ENCODE measurements at regions not wholly inside any gene's neighbourhood (a gene's known extent, or its start where the extent isn't known, plus 50 kb on each side); places are given as distances from the start of the nearest gene placed in this dataset.
"Not testable (repeated sequence)": the region's sequence is repeated elsewhere in the genome, so short reads cannot be mapped to it uniquely, and the experiment has no call there.

DNA sequence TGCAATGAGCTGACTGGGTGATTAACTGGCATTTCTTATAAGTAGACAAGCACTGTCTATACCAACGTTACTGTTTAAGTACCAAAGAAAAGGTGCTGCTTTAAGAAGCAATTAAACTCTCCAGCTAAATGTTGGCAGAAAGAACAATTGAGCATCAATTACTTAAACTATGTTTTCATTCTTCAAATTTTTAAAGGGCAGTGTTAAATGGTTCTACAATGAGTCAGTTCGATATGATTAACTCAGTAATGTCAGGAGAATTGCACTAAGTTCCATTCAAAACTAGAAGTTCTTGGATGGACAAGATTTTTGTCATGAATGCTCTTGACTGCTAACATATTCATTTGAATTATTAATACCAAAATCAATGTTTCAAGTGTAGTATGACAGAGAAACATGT lies 593.7 kb downstream of the DNAH5 start:
- no peaks in the 10 kb centered on the region for H3K4me1 ChIP-seq (ENCODE audit: control insufficient read depth in 1 of 2, low read depth in 2 of 2)
- TF ChIP-seq, protein P1, sequence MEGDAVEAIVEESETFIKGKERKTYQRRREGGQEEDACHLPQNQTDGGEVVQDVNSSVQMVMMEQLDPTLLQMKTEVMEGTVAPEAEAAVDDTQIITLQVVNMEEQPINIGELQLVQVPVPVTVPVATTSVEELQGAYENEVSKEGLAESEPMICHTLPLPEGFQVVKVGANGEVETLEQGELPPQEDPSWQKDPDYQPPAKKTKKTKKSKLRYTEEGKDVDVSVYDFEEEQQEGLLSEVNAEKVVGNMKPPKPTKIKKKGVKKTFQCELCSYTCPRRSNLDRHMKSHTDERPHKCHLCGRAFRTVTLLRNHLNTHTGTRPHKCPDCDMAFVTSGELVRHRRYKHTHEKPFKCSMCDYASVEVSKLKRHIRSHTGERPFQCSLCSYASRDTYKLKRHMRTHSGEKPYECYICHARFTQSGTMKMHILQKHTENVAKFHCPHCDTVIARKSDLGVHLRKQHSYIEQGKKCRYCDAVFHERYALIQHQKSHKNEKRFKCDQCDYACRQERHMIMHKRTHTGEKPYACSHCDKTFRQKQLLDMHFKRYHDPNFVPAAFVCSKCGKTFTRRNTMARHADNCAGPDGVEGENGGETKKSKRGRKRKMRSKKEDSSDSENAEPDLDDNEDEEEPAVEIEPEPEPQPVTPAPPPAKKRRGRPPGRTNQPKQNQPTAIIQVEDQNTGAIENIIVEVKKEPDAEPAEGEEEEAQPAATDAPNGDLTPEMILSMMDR (IDR thresholded peaks at IDR 0.05) = no peak
- H3K4me3 ChIP-seq = no peak overlapping the region
- no peaks in the 10 kb centered on the region for H3K9me3 ChIP-seq
- DNase-seq (ENCODE audit: low spot score) (no peak), ATAC-seq (ENCODE audit: insufficient number of reproducible peaks, low FRiP score, low read depth) (no peak)
- H3K36me3 ChIP-seq = no peaks in the 10 kb centered on the region
- no peaks in the 10 kb centered on the region for H3K27me3 ChIP-seq (replicated peaks; ENCODE audit: insufficient read depth)
- H3K27ac ChIP-seq = no peak overlapping the region

DNA sequence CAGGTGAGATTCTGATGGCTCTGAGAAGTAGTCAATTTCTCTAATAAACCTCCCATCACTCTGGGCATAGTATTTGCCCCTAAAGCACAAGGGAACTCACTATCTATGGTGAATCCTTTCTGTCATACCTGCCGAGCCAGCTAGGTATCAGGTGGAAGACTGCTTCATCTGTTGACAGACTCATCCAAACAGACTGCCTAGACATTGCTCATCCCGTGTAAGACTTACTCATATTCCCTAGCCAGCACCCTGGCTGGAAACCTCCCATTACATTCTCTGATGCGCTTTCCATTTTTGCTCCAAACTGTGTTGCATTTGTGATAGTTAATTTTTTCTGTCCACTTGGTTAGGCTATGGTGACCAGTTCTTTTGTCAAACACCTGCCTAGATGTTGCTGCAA lies 595.9 kb downstream of the DNAH5 start:
- H3K4me3 ChIP-seq = no peak overlapping the region
- no peaks in the 10 kb centered on the region for H3K4me1 ChIP-seq (ENCODE audit: control insufficient read depth in 1 of 2, low read depth in 2 of 2)
- H3K27me3 ChIP-seq (replicated peaks; ENCODE audit: insufficient read depth) = no peaks in the 10 kb centered on the region
- no peaks in the 10 kb centered on the region for H3K36me3 ChIP-seq
- ATAC-seq (ENCODE audit: insufficient number of reproducible peaks, low FRiP score, low read depth) (no peak), DNase-seq (ENCODE audit: low spot score) (no peak)
- TF ChIP-seq, protein P1 (IDR thresholded peaks at IDR 0.05) = no peak
- no peaks in the 10 kb centered on the region for H3K9me3 ChIP-seq
- H3K27ac ChIP-seq = no peak overlapping the region

DNA sequence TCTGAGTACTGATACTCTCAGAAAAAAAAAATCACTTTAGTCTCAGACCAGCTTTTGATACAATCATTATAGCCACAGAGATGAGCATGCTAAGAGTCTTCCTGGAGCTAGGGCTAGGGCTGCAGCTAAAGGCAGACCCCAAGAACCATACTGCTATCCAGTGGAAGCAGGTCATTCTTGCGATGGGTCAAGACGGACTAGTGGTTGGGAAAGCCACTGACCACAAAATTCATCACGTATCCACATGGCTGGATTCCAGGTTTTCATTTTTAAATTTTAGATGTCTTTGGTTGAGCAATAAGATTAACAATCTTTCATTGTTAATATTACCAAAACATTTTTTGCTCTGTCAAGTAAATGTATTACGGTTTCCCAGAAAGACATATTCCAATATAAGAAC lies 598.1 kb downstream of the DNAH5 start:
- Histone ChIP-seq H3K4me1 (ENCODE audit: control insufficient read depth in 1 of 2, low read depth in 2 of 2) (no peaks in the 10 kb centered on the region), H3K9me3 (no peaks in the 10 kb centered on the region), H3K27me3 (replicated peaks; ENCODE audit: insufficient read depth) (no peaks in the 10 kb centered on the region), H3K36me3 (no peaks in the 10 kb centered on the region), H3K4me3 (no peak overlapping the region), H3K27ac (no peak overlapping the region)
- ATAC-seq (ENCODE audit: insufficient number of reproducible peaks, low FRiP score, low read depth) = no peak
- DNase-seq (ENCODE audit: low spot score) = no peak
- TF ChIP-seq, protein P1 (IDR thresholded peaks at IDR 0.05) = no peak

DNA sequence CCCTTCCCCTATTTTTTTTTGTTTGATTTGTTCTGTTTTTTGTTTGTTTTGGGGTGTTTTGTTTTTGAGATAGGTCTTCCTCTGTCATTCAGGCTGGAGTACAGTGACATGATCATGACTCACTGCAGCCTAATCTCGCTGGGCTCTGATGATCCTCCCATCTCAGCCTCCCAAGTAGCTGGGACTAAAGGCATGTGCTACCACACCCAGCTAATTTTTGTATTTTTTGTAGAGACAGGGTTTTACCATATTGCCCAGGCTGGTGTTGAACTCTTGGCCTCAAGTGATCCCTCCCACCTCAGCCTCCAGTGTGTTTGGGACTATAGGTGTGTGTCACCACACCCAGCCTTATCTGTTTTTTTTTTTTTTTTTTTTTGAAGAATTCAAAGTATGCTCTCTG lies 605.4 kb downstream of the DNAH5 start:
- no peaks in the 10 kb centered on the region for H3K36me3 ChIP-seq
- DNase-seq (ENCODE audit: low spot score) (no peak), ATAC-seq (ENCODE audit: insufficient number of reproducible peaks, low FRiP score, low read depth) (no peak)
- H3K9me3 ChIP-seq = no peaks in the 10 kb centered on the region
- H3K4me1 ChIP-seq (ENCODE audit: control insufficient read depth in 1 of 2, low read depth in 2 of 2) = no peaks in the 10 kb centered on the region
- no peaks in the 10 kb centered on the region for H3K27me3 ChIP-seq (replicated peaks; ENCODE audit: insufficient read depth)
- no peak overlapping the region for H3K27ac ChIP-seq
- no peak overlapping the region for H3K4me3 ChIP-seq
- TF ChIP-seq, protein P1 (IDR thresholded peaks at IDR 0.05) = no peak

DNA sequence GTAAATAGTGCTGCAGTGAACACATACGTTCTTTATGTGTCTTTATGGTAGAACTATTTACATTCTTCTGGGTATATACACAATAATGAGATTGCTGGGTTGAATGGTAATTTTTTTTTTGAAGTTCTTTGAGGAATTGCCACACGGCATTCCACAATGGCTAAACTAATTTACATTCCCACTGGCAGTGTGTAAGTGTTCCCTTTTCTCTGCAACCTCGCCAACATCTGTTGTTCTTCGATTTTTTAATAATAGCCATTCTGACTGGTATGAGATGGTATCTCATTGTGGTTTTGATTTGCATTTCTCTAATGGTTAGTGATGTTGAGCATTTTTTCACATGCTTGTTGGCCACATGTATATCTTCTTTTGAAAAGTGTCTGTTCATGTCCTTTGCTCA lies 609.5 kb downstream of the DNAH5 start:
- H3K4me1 ChIP-seq (ENCODE audit: control insufficient read depth in 1 of 2, low read depth in 2 of 2); H3K27me3 ChIP-seq (replicated peaks; ENCODE audit: insufficient read depth); H3K36me3 ChIP-seq; H3K27ac ChIP-seq; H3K9me3 ChIP-seq; DNase-seq (ENCODE audit: low spot score); ATAC-seq (ENCODE audit: insufficient number of reproducible peaks, low FRiP score, low read depth); H3K4me3 ChIP-seq: not testable (repeated sequence)

DNA sequence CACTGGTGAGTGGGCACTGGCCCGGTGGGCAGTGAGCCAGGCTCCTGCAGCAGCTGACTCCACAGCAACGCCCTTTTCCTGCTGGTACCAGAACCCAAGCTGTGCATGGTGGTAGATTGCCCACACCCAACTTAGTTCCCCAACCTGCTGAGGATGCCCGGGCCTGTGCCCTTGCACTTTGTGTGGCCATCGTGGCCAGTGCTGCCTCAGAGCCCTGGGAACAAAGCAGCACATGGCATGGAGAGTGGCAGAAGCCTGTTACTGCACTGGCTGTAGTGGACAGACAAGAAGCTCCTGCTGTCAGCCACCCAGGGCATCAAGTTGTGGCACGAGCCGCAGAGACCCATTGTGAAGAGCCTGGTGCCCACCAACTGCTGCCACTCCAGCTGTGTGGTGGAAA lies 612.9 kb downstream of the DNAH5 start:
- Histone ChIP-seq H3K9me3 (no peaks in the 10 kb centered on the region), H3K27me3 (replicated peaks; ENCODE audit: insufficient read depth) (no peaks in the 10 kb centered on the region), H3K4me3 (no peak overlapping the region), H3K27ac (no peak overlapping the region), H3K4me1 (ENCODE audit: control insufficient read depth in 1 of 2, low read depth in 2 of 2) (no peaks in the 10 kb centered on the region), H3K36me3 (no peaks in the 10 kb centered on the region)
- DNase-seq (ENCODE audit: low spot score) (no peak), ATAC-seq (ENCODE audit: insufficient number of reproducible peaks, low FRiP score, low read depth) (no peak)
- TF ChIP-seq, protein P1 (IDR thresholded peaks at IDR 0.05) = no peak

Data from thoracic aorta (tissue), 2 donors.